ENCODE measurements at regions not wholly inside any gene's neighbourhood (a gene's known extent, or its start where the extent isn't known, plus 50 kb on each side); places are given as distances from the start of the nearest gene placed in this dataset.

- Histone ChIP-seq H3K36me3 (ENCODE audit: control insufficient read depth in 2 of 2, insufficient read depth in 2 of 2, low read length in 1 of 2) (no peaks in the 10 kb centered on the region), H3K27me3 (ENCODE audit: control insufficient read depth in 1 of 2, insufficient read depth in 2 of 2, low read length in 2 of 2) (no peaks in the 10 kb centered on the region), H3K4me3 (ENCODE audit: low read depth in 1 of 2, low read length in 2 of 2) (no peak overlapping the region), H3K27ac (ENCODE audit: low read depth in 2 of 2, low read length in 1 of 2) (no peak overlapping the region), H3K4me1 (ENCODE audit: control insufficient read depth in 2 of 2, insufficient read depth in 2 of 2, low read length in 1 of 2) (no peaks in the 10 kb centered on the region), H3K9me3 (ENCODE audit: control insufficient read depth in 2 of 2, insufficient read depth in 1 of 2, low read depth in 1 of 2, low read length in 1 of 2) (peaks cover 0 to 3% of the 10 kb centered on the region in 2 donors)
- WGBS, 2 donors, result 91 to 97% methylated on average over 1 of the region's 1 CpG
Observed at GRCh38 chr5:124240732-124241131, 505.7 kb downstream of the ZNF608 start.

- Histone ChIP-seq H3K27ac (ENCODE audit: low read depth in 2 of 2, low read length in 1 of 2) (no peak overlapping the region), H3K4me1 (ENCODE audit: control insufficient read depth in 2 of 2, insufficient read depth in 2 of 2, low read length in 1 of 2) (no peaks in the 10 kb centered on the region), H3K36me3 (ENCODE audit: control insufficient read depth in 2 of 2, insufficient read depth in 2 of 2, low read length in 1 of 2) (no peaks in the 10 kb centered on the region), H3K9me3 (ENCODE audit: control insufficient read depth in 2 of 2, insufficient read depth in 1 of 2, low read depth in 1 of 2, low read length in 1 of 2) (peaks cover 0 to 3% of the 10 kb centered on the region in 2 donors), H3K27me3 (ENCODE audit: control insufficient read depth in 1 of 2, insufficient read depth in 2 of 2, low read length in 2 of 2) (no peaks in the 10 kb centered on the region), H3K4me3 (ENCODE audit: low read depth in 1 of 2, low read length in 2 of 2) (no peak overlapping the region)
- WGBS, 2 donors, result 96 to 99% methylated on average over 3 of the region's 3 CpGs
Observed at GRCh38 chr5:124239572-124239971, 506.9 kb downstream of the ZNF608 start.

DNA sequence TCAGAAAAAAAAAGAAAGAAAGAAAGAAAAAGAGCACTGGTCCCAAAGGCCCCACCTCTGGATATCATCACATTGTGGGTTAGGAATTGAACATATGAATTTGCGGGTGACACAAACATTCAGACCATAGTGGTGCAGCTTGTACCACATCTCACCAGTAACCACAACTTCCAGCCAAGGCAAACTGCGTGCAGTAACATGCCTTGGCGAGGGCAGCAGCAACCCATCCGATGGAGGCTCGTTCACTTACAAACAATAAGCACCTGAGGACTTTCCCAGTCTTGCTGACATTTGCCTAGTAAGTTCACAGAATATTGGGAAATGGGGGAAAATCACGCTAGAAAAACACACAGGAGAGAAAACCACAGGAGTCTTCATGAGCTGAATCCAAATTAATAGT lies 508.1 kb downstream of the ZNF608 start:
- Histone ChIP-seq H3K9me3 (ENCODE audit: control insufficient read depth in 2 of 2, insufficient read depth in 1 of 2, low read depth in 1 of 2, low read length in 1 of 2) (peaks cover 0 to 3% of the 10 kb centered on the region in 2 donors), H3K36me3 (ENCODE audit: control insufficient read depth in 2 of 2, insufficient read depth in 2 of 2, low read length in 1 of 2) (no peaks in the 10 kb centered on the region), H3K4me1 (ENCODE audit: control insufficient read depth in 2 of 2, insufficient read depth in 2 of 2, low read length in 1 of 2) (no peaks in the 10 kb centered on the region), H3K4me3 (ENCODE audit: low read depth in 1 of 2, low read length in 2 of 2) (no peak overlapping the region), H3K27me3 (ENCODE audit: control insufficient read depth in 1 of 2, insufficient read depth in 2 of 2, low read length in 2 of 2) (no peaks in the 10 kb centered on the region), H3K27ac (ENCODE audit: low read depth in 2 of 2, low read length in 1 of 2) (no peak overlapping the region)
- 54 to 70% methylated on average over 6 of the region's 6 CpGs for WGBS, 2 donors

- Histone ChIP-seq H3K4me1 (ENCODE audit: control insufficient read depth in 2 of 2, insufficient read depth in 2 of 2, low read length in 1 of 2) (no peaks in the 10 kb centered on the region), H3K27ac (ENCODE audit: low read depth in 2 of 2, low read length in 1 of 2) (no peak overlapping the region), H3K9me3 (ENCODE audit: control insufficient read depth in 2 of 2, insufficient read depth in 1 of 2, low read depth in 1 of 2, low read length in 1 of 2) (peaks cover 0 to 3% of the 10 kb centered on the region in 2 donors), H3K36me3 (ENCODE audit: control insufficient read depth in 2 of 2, insufficient read depth in 2 of 2, low read length in 1 of 2) (no peaks in the 10 kb centered on the region), H3K27me3 (ENCODE audit: control insufficient read depth in 1 of 2, insufficient read depth in 2 of 2, low read length in 2 of 2) (no peaks in the 10 kb centered on the region), H3K4me3 (ENCODE audit: low read depth in 1 of 2, low read length in 2 of 2) (no peak overlapping the region)
- 79 to 90% methylated on average over 1 of the region's 1 CpG for WGBS, 2 donors
Observed at GRCh38 chr5:124237206-124237695, 509.2 kb downstream of the ZNF608 start.

DNA sequence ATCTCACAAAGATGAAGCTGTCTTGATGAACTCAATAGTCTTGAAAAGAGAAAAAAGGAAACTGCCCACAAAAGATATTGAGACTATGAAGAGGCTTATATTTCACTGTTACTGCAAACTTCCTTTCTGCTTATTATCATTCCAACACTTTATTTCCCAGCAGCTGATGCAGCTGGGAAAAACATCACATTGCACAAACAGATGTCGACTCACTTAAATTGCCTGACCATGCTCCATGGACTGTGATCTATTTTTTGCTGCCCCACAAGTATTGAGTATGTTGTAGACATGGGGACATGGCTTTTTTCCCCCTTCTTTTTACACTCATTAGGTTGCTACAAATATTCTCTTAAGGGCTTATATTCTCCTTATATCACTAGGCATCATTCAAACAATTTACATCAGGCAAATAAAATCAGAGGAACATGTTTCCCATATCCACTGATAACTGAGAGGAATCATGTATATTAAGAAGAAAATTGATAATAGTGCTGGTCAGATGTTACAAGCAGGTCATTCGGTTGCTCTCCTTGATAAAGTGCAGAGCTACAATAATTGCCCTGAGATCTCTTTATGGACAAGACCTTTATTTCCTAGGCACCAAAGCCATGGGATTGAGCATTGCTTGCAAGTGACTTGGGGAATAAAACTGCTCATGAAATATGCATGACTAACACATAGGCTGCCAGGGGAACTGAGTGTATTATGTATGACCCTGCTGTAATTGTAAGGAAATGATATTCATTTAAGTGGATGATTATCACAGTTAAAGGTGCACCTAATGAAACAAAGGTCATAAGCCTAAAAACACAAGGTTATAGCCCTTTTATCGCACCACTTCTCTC lies 509.9 kb downstream of the ZNF608 start:
- Histone ChIP-seq H3K4me3 (ENCODE audit: low read depth in 1 of 2, low read length in 2 of 2) (no peak overlapping the region), H3K9me3 (ENCODE audit: control insufficient read depth in 2 of 2, insufficient read depth in 1 of 2, low read depth in 1 of 2, low read length in 1 of 2) (peaks cover 0 to 3% of the 10 kb centered on the region in 2 donors), H3K4me1 (ENCODE audit: control insufficient read depth in 2 of 2, insufficient read depth in 2 of 2, low read length in 1 of 2) (no peaks in the 10 kb centered on the region), H3K27me3 (ENCODE audit: control insufficient read depth in 1 of 2, insufficient read depth in 2 of 2, low read length in 2 of 2) (no peaks in the 10 kb centered on the region), H3K27ac (ENCODE audit: low read depth in 2 of 2, low read length in 1 of 2) (no peak overlapping the region), H3K36me3 (ENCODE audit: control insufficient read depth in 2 of 2, insufficient read depth in 2 of 2, low read length in 1 of 2) (no peaks in the 10 kb centered on the region)
- WGBS, 2 donors, result 72 to 85% methylated on average over 3 of the region's 3 CpGs

DNA sequence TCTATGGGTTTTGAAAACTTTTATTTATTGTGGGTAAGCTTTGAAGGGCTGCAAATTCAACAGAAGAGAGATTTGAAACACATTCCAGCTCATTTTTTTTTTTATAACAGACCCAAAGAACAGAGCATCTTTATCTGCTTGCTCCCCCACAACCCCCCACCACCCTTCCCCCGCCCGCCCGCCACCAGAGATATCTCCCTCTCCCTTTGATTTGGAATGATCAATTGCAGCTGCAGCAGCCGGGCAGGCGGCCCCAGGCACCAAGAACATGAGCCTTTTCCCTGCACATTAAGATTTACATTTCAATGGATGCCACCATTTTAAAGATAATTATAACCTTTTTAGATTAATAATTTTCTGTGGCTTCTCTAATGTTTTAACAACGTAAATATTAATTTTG lies 510.9 kb downstream of the ZNF608 start:
- Histone ChIP-seq H3K4me1 (ENCODE audit: control insufficient read depth in 2 of 2, insufficient read depth in 2 of 2, low read length in 1 of 2) (no peaks in the 10 kb centered on the region), H3K36me3 (ENCODE audit: control insufficient read depth in 2 of 2, insufficient read depth in 2 of 2, low read length in 1 of 2) (no peaks in the 10 kb centered on the region), H3K9me3 (ENCODE audit: control insufficient read depth in 2 of 2, insufficient read depth in 1 of 2, low read depth in 1 of 2, low read length in 1 of 2) (peaks cover 0 to 3% of the 10 kb centered on the region in 2 donors), H3K27ac (ENCODE audit: low read depth in 2 of 2, low read length in 1 of 2) (no peak overlapping the region), H3K27me3 (ENCODE audit: control insufficient read depth in 1 of 2, insufficient read depth in 2 of 2, low read length in 2 of 2) (no peaks in the 10 kb centered on the region), H3K4me3 (ENCODE audit: low read depth in 1 of 2, low read length in 2 of 2) (no peak overlapping the region)
- 95 to 96% methylated on average over 6 of the region's 6 CpGs for WGBS, 2 donors

DNA sequence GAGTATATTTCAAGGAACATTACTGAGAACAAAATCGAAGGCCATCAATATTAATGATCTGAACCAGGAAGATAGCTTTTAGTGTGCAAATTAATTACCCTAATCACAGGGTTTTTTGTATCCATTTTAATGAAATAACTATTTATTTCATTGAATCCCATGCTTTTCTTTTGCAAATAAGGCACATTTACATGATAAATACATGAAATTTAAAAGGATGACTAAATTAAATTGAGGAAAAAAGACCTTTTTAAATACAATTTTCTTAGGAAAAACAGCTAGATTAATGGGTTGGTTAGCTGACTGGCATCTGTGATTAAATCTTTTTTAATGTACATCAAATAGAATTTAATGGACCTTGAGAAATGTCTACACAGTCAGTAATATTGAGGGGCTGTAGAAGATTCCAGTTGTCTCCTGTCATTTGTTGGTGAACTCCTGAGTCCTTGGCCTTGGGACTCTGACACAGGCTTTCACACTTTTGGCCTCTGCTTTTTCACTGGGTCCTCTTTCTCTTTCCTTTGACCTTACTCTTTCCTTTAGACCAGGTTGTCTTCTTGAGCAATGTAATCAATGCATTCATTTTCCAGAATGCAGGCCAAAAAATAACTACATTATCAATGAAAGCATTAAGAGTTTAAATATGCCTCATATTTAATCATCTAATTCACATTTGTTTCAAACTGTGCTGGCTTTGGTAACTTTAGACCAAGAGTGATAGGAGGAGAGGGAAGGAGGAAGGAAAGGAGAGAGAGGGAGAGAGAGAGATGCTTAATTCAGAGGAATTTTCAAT lies 511.5 kb downstream of the ZNF608 start:
- no peaks in the 10 kb centered on the region for H3K4me1 ChIP-seq (ENCODE audit: control insufficient read depth in 2 of 2, insufficient read depth in 2 of 2, low read length in 1 of 2)
- H3K27me3 ChIP-seq (ENCODE audit: control insufficient read depth in 1 of 2, insufficient read depth in 2 of 2, low read length in 2 of 2), result no peaks in the 10 kb centered on the region
- 91 to 98% methylated on average over 1 of the region's 1 CpG for WGBS, 2 donors
- no peak overlapping the region for H3K4me3 ChIP-seq (ENCODE audit: low read depth in 1 of 2, low read length in 2 of 2)
- peaks cover 0 to 6% of the 10 kb centered on the region in 2 donors for H3K9me3 ChIP-seq (ENCODE audit: control insufficient read depth in 2 of 2, insufficient read depth in 1 of 2, low read depth in 1 of 2, low read length in 1 of 2)
- no peak overlapping the region for H3K27ac ChIP-seq (ENCODE audit: low read depth in 2 of 2, low read length in 1 of 2)
- no peaks in the 10 kb centered on the region for H3K36me3 ChIP-seq (ENCODE audit: control insufficient read depth in 2 of 2, insufficient read depth in 2 of 2, low read length in 1 of 2)

- peaks cover 0 to 2% of the 10 kb centered on the region in 2 donors for H3K9me3 ChIP-seq (ENCODE audit: control insufficient read depth in 2 of 2, insufficient read depth in 1 of 2, low read depth in 1 of 2, low read length in 1 of 2)
- H3K4me1 ChIP-seq (ENCODE audit: control insufficient read depth in 2 of 2, insufficient read depth in 2 of 2, low read length in 1 of 2), result no peaks in the 10 kb centered on the region
- H3K36me3 ChIP-seq (ENCODE audit: control insufficient read depth in 2 of 2, insufficient read depth in 2 of 2, low read length in 1 of 2), result no peaks in the 10 kb centered on the region
- H3K27ac ChIP-seq (ENCODE audit: low read depth in 2 of 2, low read length in 1 of 2), result no peak overlapping the region
- H3K4me3 ChIP-seq (ENCODE audit: low read depth in 1 of 2, low read length in 2 of 2), result no peak overlapping the region
- no peaks in the 10 kb centered on the region for H3K27me3 ChIP-seq (ENCODE audit: control insufficient read depth in 1 of 2, insufficient read depth in 2 of 2, low read length in 2 of 2)
- WGBS, 2 donors, result 74 to 85% methylated on average over 5 of the region's 5 CpGs
Observed at GRCh38 chr5:124234022-124234769, 512.2 kb downstream of the ZNF608 start.

- WGBS, 2 donors, result 90% methylated on average over 10 of the region's 10 CpGs
- H3K27ac ChIP-seq (ENCODE audit: low read depth in 2 of 2, low read length in 1 of 2), result no peak overlapping the region
- no peaks in the 10 kb centered on the region for H3K4me1 ChIP-seq (ENCODE audit: control insufficient read depth in 2 of 2, insufficient read depth in 2 of 2, low read length in 1 of 2)
- H3K9me3 ChIP-seq (ENCODE audit: control insufficient read depth in 2 of 2, insufficient read depth in 1 of 2, low read depth in 1 of 2, low read length in 1 of 2), result peaks cover 0 to 2% of the 10 kb centered on the region in 2 donors
- no peaks in the 10 kb centered on the region for H3K27me3 ChIP-seq (ENCODE audit: control insufficient read depth in 1 of 2, insufficient read depth in 2 of 2, low read length in 2 of 2)
- no peak overlapping the region for H3K4me3 ChIP-seq (ENCODE audit: low read depth in 1 of 2, low read length in 2 of 2)
- no peaks in the 10 kb centered on the region for H3K36me3 ChIP-seq (ENCODE audit: control insufficient read depth in 2 of 2, insufficient read depth in 2 of 2, low read length in 1 of 2)
Observed at GRCh38 chr5:124232515-124232914, 513.9 kb downstream of the ZNF608 start.

Measured in esophagus (tissue), 2 donors.